ENCODE measurements at regions not wholly inside any gene's neighbourhood (a gene's known extent, or its start where the extent isn't known, plus 50 kb on each side); places are given as distances from the start of the nearest gene placed in this dataset.
"Not testable (repeated sequence)": the region's sequence is repeated elsewhere in the genome, so short reads cannot be mapped to it uniquely, and the experiment has no call there.

DNA sequence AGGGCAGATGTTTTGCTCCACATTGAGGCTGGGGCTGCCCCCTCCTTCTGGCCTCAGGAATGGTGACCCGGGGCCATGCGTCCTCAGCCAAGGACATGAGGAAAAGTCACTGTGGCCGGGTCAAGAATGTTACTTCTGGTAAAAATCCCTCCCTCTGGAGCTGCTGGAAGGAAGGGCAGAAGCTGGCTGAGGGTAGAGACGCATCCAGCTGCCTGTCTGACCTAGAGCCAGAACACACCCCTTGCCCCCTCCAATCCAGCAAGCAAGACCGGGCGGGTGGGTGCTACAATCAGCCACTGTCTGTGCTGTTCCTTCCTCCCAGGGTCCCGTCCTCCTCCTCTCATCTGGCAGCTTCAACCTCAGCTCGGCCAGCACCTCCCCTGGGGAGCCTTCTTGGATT lies 59.0 kb downstream of the PTPRS start:
- dilution Hi-C loops (cut with MboI; ENCODE audit: extremely low pct_ligation_motif_present, low sequenced_read_pairs) = no loop called here
- no peak overlapping the region for H3K4me3 ChIP-seq (ENCODE audit: control insufficient read depth in 2 of 3, extremely low read depth in 1 of 3, insufficient read depth in 2 of 3, low read depth in 1 of 3, low read length in 3 of 3)
- H3K4me1 ChIP-seq (ENCODE audit: control insufficient read depth, extremely low read depth, insufficient read depth, low read length) = no peaks in the 10 kb centered on the region
- DNase-seq (ENCODE audit: low read depth, low spot score) (no peak), FAIRE-seq (no peak)
- no peak for TF ChIP-seq EZH2 (IDR thresholded peaks at IDR 0.05; ENCODE audit: low read length)
- no peak for TF ChIP-seq CTCF (optimal IDR thresholded peaks at IDR 0.05 in 1 of 3, IDR thresholded peaks at IDR 0.05 in 1 of 3, conservative IDR thresholded peaks at IDR 0.05 in 1 of 3; ENCODE audit: extremely low read depth in 1 of 3, insufficient read depth in 2 of 3, low read length in 3 of 3)
- no peaks in the 10 kb centered on the region for H4K20me1 ChIP-seq (ENCODE audit: control insufficient read depth, extremely low read depth, insufficient read depth, low read length)
- no peak overlapping the region for H3K4me2 ChIP-seq (ENCODE audit: control insufficient read depth, extremely low read depth, insufficient read depth, low read depth, low read length)
- H3K9ac ChIP-seq (ENCODE audit: control insufficient read depth, extremely low read depth, insufficient read depth, low read length) = no peak overlapping the region
- no peaks in the 10 kb centered on the region for H3K79me2 ChIP-seq (ENCODE audit: control insufficient read depth, insufficient read depth, low read length)
- peaks cover 0 to 2% of the 10 kb centered on the region in 2 experiments for H3K36me3 ChIP-seq (ENCODE audit: control insufficient read depth in 2 of 2, extremely low read depth in 1 of 2, insufficient read depth in 2 of 2, low read length in 2 of 2)
- no peaks in the 10 kb centered on the region for H3K9me1 ChIP-seq (ENCODE audit: control insufficient read depth, extremely low read depth, insufficient read depth, low read length)
- no peak overlapping the region for H2AFZ ChIP-seq (ENCODE audit: control insufficient read depth, low read length)
- H3K27ac ChIP-seq (ENCODE audit: control insufficient read depth, insufficient read depth, low read length) = no peak overlapping the region
- no peaks in the 10 kb centered on the region for H3K27me3 ChIP-seq (ENCODE audit: control insufficient read depth, extremely low read depth, insufficient read depth, low read length)
- no peaks in the 10 kb centered on the region for H3K9me3 ChIP-seq (ENCODE audit: control insufficient read depth, low read depth, low read length)

GRCh38 chr19:5275668-5276067 lies 64.9 kb downstream of the PTPRS start:
- H3K27ac ChIP-seq (ENCODE audit: control insufficient read depth, insufficient read depth, low read length); H4K20me1 ChIP-seq (ENCODE audit: control insufficient read depth, extremely low read depth, insufficient read depth, low read length); dilution Hi-C loops (cut with MboI; ENCODE audit: extremely low pct_ligation_motif_present, low sequenced_read_pairs); H3K9ac ChIP-seq (ENCODE audit: control insufficient read depth, extremely low read depth, insufficient read depth, low read length); H3K36me3 ChIP-seq (ENCODE audit: control insufficient read depth in 2 of 2, extremely low read depth in 1 of 2, insufficient read depth in 2 of 2, low read length in 2 of 2); FAIRE-seq; DNase-seq (ENCODE audit: low read depth, low spot score); H3K4me1 ChIP-seq (ENCODE audit: control insufficient read depth, extremely low read depth, insufficient read depth, low read length); H3K9me1 ChIP-seq (ENCODE audit: control insufficient read depth, extremely low read depth, insufficient read depth, low read length); H3K4me2 ChIP-seq (ENCODE audit: control insufficient read depth, extremely low read depth, insufficient read depth, low read depth, low read length); H3K9me3 ChIP-seq (ENCODE audit: control insufficient read depth, low read depth, low read length); H3K4me3 ChIP-seq (ENCODE audit: control insufficient read depth in 2 of 3, extremely low read depth in 1 of 3, insufficient read depth in 2 of 3, low read depth in 1 of 3, low read length in 3 of 3); H2AFZ ChIP-seq (ENCODE audit: control insufficient read depth, low read length); H3K79me2 ChIP-seq (ENCODE audit: control insufficient read depth, insufficient read depth, low read length); H3K27me3 ChIP-seq (ENCODE audit: control insufficient read depth, extremely low read depth, insufficient read depth, low read length): not testable (repeated sequence)

DNA sequence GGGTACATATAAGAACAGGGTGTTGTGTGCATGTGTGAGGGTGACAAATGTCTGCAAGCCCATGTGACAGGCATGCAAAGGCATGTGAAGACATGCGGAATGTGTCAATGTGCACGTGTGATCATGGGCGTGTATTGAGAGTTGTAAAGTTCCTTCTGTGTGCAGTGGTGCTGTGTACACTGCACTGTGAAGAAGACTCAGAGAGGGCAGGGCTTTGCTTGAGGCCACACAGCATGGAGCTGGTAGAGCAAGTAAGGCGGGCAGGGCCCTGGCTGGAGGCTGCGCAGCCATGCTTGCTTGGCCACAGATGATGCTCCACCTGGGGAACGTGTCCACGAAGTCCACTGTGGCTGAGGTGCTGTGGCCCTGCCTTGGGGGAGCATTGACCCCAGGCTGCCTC lies 66.8 kb downstream of the PTPRS start:
- dilution Hi-C loops (cut with MboI; ENCODE audit: extremely low pct_ligation_motif_present, low sequenced_read_pairs) = no loop called here
- no peak for FAIRE-seq

More for the DNA sequence above, 66.8 kb downstream of the PTPRS start:
- no peak overlapping the region for H3K4me2 ChIP-seq (ENCODE audit: control insufficient read depth, extremely low read depth, insufficient read depth, low read depth, low read length)
- no peaks in the 10 kb centered on the region for H3K9me3 ChIP-seq (ENCODE audit: control insufficient read depth, low read depth, low read length)
- H4K20me1 ChIP-seq (ENCODE audit: control insufficient read depth, extremely low read depth, insufficient read depth, low read length) = no peaks in the 10 kb centered on the region
- H3K9ac ChIP-seq (ENCODE audit: control insufficient read depth, extremely low read depth, insufficient read depth, low read length) = no peak overlapping the region
- TF ChIP-seq CTCF (optimal IDR thresholded peaks at IDR 0.05 in 1 of 3, IDR thresholded peaks at IDR 0.05 in 1 of 3, conservative IDR thresholded peaks at IDR 0.05 in 1 of 3; ENCODE audit: extremely low read depth in 1 of 3, insufficient read depth in 2 of 3, low read length in 3 of 3) (no peak), EZH2 (IDR thresholded peaks at IDR 0.05; ENCODE audit: low read length) (no peak)
- no peak for DNase-seq (ENCODE audit: low read depth, low spot score)
- H3K4me3 ChIP-seq (ENCODE audit: control insufficient read depth in 2 of 3, extremely low read depth in 1 of 3, insufficient read depth in 2 of 3, low read depth in 1 of 3, low read length in 3 of 3) = no peak overlapping the region
- H2AFZ ChIP-seq (ENCODE audit: control insufficient read depth, low read length) = no peak overlapping the region
- no peaks in the 10 kb centered on the region for H3K79me2 ChIP-seq (ENCODE audit: control insufficient read depth, insufficient read depth, low read length)
- H3K9me1 ChIP-seq (ENCODE audit: control insufficient read depth, extremely low read depth, insufficient read depth, low read length) = no peaks in the 10 kb centered on the region
- H3K36me3 ChIP-seq (ENCODE audit: control insufficient read depth in 2 of 2, extremely low read depth in 1 of 2, insufficient read depth in 2 of 2, low read length in 2 of 2) = peaks cover 3 to 4% of the 10 kb centered on the region in 2 experiments
- no peak overlapping the region for H3K27ac ChIP-seq (ENCODE audit: control insufficient read depth, insufficient read depth, low read length)
- H3K4me1 ChIP-seq (ENCODE audit: control insufficient read depth, extremely low read depth, insufficient read depth, low read length) = no peaks in the 10 kb centered on the region
- no peaks in the 10 kb centered on the region for H3K27me3 ChIP-seq (ENCODE audit: control insufficient read depth, extremely low read depth, insufficient read depth, low read length)
